Loucy (cell line): ENCODE measurements at regions not wholly inside any gene's neighbourhood (a gene's known extent, or its start where the extent isn't known, plus 50 kb on each side); places are given as distances from the start of the nearest gene placed in this dataset.

Experiments used
- CTCF ChIP-seq: fragments of 200-600 bp; sonication (generic); conservative IDR thresholded peaks from 2 replicates; pipeline ENCODE4 v1.5.1; 2014; ENCODE audit warnings: mild to moderate bottlenecking, antibody characterized with exemption, low read length
- EZH2phosphoT487 ChIP-seq: fragments of 200-600 bp; IDR thresholded peaks from 2 replicates; pipeline ENCODE4 v1.6.1; 2018; ENCODE audit warnings: antibody characterized with exemption, mild to moderate bottlenecking, moderate library complexity, borderline replicate concordance

- TF ChIP-seq CTCF (no peak), EZH2phosphoT487 (no peak)
Measured at GRCh38 chr2:128836559-128837100, 518.0 kb upstream of the HS6ST1 start.
